ENCODE measurements at regions not wholly inside any gene's neighbourhood (a gene's known extent, or its start where the extent isn't known, plus 50 kb on each side); places are given as distances from the start of the nearest gene placed in this dataset.

DNA sequence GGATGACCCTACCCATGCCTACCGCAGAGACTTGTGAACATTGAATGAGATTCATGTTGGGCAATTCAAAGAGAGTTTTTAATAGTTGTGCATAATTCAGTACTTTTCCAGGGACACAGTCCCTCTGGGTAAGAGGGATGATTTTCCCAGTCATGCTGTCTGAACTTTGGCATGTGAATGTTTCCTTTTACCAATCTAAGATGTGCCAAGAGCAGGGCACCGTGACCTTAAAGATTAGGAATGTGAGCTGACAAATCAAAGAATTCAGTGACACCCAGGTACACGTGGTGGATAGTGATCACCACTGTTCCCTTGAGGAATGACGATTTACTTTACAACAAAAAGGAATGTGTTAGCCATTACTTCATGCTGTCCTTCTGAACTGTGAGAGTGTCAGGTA is 515.6 kb downstream of the PPARGC1A start:
- no peaks in the 10 kb centered on the region for H4K20me1 ChIP-seq (ENCODE audit: control insufficient read depth, insufficient read depth, low read depth, low read length)
- H3K9me3 ChIP-seq (ENCODE audit: control insufficient read depth, insufficient read depth, low read length): no peaks in the 10 kb centered on the region
- H3K79me2 ChIP-seq (ENCODE audit: control insufficient read depth, low read length): no peaks in the 10 kb centered on the region
- no peak for TF ChIP-seq EZH2phosphoT487 (IDR thresholded peaks at IDR 0.05; ENCODE audit: borderline replicate concordance, low read length)
- TF ChIP-seq, protein P1, sequence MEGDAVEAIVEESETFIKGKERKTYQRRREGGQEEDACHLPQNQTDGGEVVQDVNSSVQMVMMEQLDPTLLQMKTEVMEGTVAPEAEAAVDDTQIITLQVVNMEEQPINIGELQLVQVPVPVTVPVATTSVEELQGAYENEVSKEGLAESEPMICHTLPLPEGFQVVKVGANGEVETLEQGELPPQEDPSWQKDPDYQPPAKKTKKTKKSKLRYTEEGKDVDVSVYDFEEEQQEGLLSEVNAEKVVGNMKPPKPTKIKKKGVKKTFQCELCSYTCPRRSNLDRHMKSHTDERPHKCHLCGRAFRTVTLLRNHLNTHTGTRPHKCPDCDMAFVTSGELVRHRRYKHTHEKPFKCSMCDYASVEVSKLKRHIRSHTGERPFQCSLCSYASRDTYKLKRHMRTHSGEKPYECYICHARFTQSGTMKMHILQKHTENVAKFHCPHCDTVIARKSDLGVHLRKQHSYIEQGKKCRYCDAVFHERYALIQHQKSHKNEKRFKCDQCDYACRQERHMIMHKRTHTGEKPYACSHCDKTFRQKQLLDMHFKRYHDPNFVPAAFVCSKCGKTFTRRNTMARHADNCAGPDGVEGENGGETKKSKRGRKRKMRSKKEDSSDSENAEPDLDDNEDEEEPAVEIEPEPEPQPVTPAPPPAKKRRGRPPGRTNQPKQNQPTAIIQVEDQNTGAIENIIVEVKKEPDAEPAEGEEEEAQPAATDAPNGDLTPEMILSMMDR (IDR thresholded peaks at IDR 0.05; ENCODE audit: low read depth, low read length, poor library complexity, severe bottlenecking): no peak
- no peaks in the 10 kb centered on the region for H3K4me1 ChIP-seq (ENCODE audit: control insufficient read depth, low read length)
- no peaks in the 10 kb centered on the region for H3F3A ChIP-seq (ENCODE audit: control insufficient read depth, insufficient read depth)
- no peaks in the 10 kb centered on the region for H3K36me3 ChIP-seq (ENCODE audit: control insufficient read depth, low read length)
- no peaks in the 10 kb centered on the region for H3K9me2 ChIP-seq (replicated peaks; ENCODE audit: control insufficient read depth, low read length)
- H3K4me3 ChIP-seq (ENCODE audit: low read length): no peak overlapping the region
- H3K27me3 ChIP-seq (ENCODE audit: control insufficient read depth, low read length): no peaks in the 10 kb centered on the region
- H3K4me2 ChIP-seq (ENCODE audit: low read length): no peak overlapping the region
- H3K27ac ChIP-seq (ENCODE audit: low read depth, low read length): no peak overlapping the region

DNA sequence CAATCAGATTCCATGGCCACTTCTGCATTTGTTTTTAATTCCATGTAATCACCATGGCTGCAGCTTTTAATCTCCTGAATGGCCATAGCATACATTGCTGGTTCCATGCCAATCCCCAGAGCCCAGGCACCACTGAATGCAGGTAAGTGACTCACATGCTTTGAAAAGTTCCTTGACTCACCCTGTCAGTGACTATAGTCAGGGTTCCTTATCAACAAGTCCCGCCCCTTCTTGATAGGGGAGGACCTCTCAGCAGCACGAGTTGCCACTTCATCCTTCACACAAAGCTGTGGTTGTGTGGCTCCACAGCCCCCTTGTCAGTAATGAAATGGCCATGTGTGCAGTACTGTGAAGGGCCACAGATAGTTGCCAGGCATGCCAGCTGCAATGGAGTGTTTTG is 516.6 kb downstream of the PPARGC1A start:
- no peaks in the 10 kb centered on the region for H3K4me1 ChIP-seq (ENCODE audit: control insufficient read depth, low read length)
- no peak overlapping the region for H3K27ac ChIP-seq (ENCODE audit: low read depth, low read length)
- no peaks in the 10 kb centered on the region for H3F3A ChIP-seq (ENCODE audit: control insufficient read depth, insufficient read depth)
- TF ChIP-seq, protein P1 (IDR thresholded peaks at IDR 0.05; ENCODE audit: low read depth, low read length, poor library complexity, severe bottlenecking): no peak
- no peak for TF ChIP-seq EZH2phosphoT487 (IDR thresholded peaks at IDR 0.05; ENCODE audit: borderline replicate concordance, low read length)
- H4K20me1 ChIP-seq (ENCODE audit: control insufficient read depth, insufficient read depth, low read depth, low read length): no peaks in the 10 kb centered on the region
- H3K27me3 ChIP-seq (ENCODE audit: control insufficient read depth, low read length): no peaks in the 10 kb centered on the region
- H3K4me3 ChIP-seq (ENCODE audit: low read length): no peak overlapping the region
- H3K4me2 ChIP-seq (ENCODE audit: low read length): no peak overlapping the region
- no peaks in the 10 kb centered on the region for H3K36me3 ChIP-seq (ENCODE audit: control insufficient read depth, low read length)
- no peaks in the 10 kb centered on the region for H3K9me3 ChIP-seq (ENCODE audit: control insufficient read depth, insufficient read depth, low read length)
- H3K79me2 ChIP-seq (ENCODE audit: control insufficient read depth, low read length): no peaks in the 10 kb centered on the region
- H3K9me2 ChIP-seq (replicated peaks; ENCODE audit: control insufficient read depth, low read length): no peaks in the 10 kb centered on the region

DNA sequence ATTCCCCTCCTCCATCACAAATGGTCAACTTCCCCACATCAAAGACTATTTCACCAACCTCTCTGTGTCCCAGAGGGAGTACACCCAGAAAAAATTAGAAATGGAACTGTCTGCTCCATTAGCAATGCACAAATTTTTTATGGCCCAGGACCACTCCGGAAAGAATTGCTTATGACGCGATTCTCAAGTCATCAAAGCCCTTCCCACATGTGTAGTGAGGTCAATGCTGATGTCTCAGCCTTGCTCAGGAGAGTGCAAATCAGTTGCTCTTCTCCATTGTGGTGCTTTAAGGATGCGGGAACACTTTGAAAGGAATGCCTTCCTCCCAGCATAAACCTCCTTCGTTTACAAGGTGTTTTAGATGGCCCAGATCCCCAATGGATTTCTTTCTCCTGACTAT is 518.3 kb downstream of the PPARGC1A start:
- Histone ChIP-seq H3K36me3 (ENCODE audit: control insufficient read depth, low read length) (no peaks in the 10 kb centered on the region), H3K9me2 (replicated peaks; ENCODE audit: control insufficient read depth, low read length) (no peaks in the 10 kb centered on the region), H3K4me3 (ENCODE audit: low read length) (no peak overlapping the region), H3K27me3 (ENCODE audit: control insufficient read depth, low read length) (no peaks in the 10 kb centered on the region), H3F3A (ENCODE audit: control insufficient read depth, insufficient read depth) (no peaks in the 10 kb centered on the region), H3K4me2 (ENCODE audit: low read length) (no peak overlapping the region), H3K79me2 (ENCODE audit: control insufficient read depth, low read length) (no peaks in the 10 kb centered on the region), H3K9me3 (ENCODE audit: control insufficient read depth, insufficient read depth, low read length) (no peaks in the 10 kb centered on the region), H3K4me1 (ENCODE audit: control insufficient read depth, low read length) (no peaks in the 10 kb centered on the region), H4K20me1 (ENCODE audit: control insufficient read depth, insufficient read depth, low read depth, low read length) (no peaks in the 10 kb centered on the region), H3K27ac (ENCODE audit: low read depth, low read length) (no peak overlapping the region)
- TF ChIP-seq, protein P1 (IDR thresholded peaks at IDR 0.05; ENCODE audit: low read depth, low read length, poor library complexity, severe bottlenecking): no peak
- no peak for TF ChIP-seq EZH2phosphoT487 (IDR thresholded peaks at IDR 0.05; ENCODE audit: borderline replicate concordance, low read length)

DNA sequence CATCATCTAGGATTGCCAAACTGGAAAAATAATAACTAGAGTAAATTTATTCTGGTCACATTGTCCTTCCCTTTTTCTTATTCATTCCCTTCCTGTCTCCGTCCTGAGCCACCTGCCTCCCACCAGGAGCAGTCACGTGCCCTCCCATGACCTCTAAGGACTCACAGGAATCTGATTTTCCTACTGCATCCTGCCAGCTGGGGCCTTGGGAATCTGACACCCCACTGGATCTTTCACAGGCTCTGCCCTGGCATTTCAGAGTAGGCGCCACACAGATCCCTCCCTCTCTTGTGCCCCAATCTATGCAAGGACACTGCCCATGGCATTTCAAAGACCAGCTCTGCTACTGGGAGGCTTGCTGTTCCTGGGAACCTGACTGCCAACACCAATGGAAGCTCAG is 520.5 kb downstream of the PPARGC1A start:
- Histone ChIP-seq H4K20me1 (ENCODE audit: control insufficient read depth, insufficient read depth, low read depth, low read length) (no peaks in the 10 kb centered on the region), H3F3A (ENCODE audit: control insufficient read depth, insufficient read depth) (no peaks in the 10 kb centered on the region), H3K27ac (ENCODE audit: low read depth, low read length) (no peak overlapping the region), H3K36me3 (ENCODE audit: control insufficient read depth, low read length) (no peaks in the 10 kb centered on the region), H3K9me3 (ENCODE audit: control insufficient read depth, insufficient read depth, low read length) (no peaks in the 10 kb centered on the region), H3K4me2 (ENCODE audit: low read length) (no peak overlapping the region), H3K4me3 (ENCODE audit: low read length) (no peak overlapping the region), H3K9me2 (replicated peaks; ENCODE audit: control insufficient read depth, low read length) (no peaks in the 10 kb centered on the region), H3K79me2 (ENCODE audit: control insufficient read depth, low read length) (no peaks in the 10 kb centered on the region), H3K4me1 (ENCODE audit: control insufficient read depth, low read length) (no peaks in the 10 kb centered on the region), H3K27me3 (ENCODE audit: control insufficient read depth, low read length) (no peaks in the 10 kb centered on the region)
- TF ChIP-seq EZH2phosphoT487 (IDR thresholded peaks at IDR 0.05; ENCODE audit: borderline replicate concordance, low read length): no peak
- TF ChIP-seq, protein P1 (IDR thresholded peaks at IDR 0.05; ENCODE audit: low read depth, low read length, poor library complexity, severe bottlenecking): no peak
